ENCODE measurements at regions not wholly inside any gene's neighbourhood (a gene's known extent, or its start where the extent isn't known, plus 50 kb on each side); places are given as distances from the start of the nearest gene placed in this dataset.
A peak's percentile ranks its signal among the peaks of the same experiment; 100 is the strongest.

DNA sequence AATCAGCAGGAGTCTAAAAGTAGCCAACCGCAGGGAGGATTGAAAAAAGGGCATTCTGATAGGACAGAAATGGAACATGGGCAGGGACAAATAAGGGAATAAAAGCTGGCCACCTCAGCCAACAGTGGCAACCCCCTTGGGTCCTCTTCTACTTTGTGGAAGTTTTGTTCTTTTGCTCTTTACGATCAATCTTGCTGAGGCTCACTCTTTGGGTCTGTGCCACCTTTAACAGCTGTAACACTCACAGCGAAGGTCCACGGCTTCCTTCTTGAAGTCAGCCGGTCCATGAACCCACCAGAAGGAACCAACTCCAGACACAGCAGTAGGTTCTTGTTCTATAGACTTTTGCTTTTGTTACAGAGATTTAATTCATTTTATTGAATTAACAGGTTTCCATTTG is 285.4 kb upstream of the CDH20 start:
- no peak for DNase-seq (ENCODE audit: low read depth in 4 of 4, low spot score in 3 of 4)

DNA sequence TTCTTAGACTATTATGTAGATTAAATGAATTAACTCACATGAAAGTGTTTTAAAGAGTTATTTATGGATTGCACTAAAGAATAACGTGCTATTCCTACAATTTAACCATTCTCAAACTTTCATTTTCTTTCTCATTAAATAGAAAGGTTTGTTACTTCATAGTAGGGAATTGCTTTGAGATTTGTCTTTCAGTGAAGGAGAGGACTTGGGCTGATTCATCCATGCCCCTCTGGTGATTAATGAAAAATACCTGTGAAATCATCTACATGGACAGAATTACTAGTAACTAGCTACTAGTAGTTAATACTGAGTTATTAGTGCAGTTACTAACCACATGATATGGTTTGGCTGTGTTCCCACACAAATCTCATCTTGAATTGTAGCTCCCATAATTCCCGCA is 275.8 kb upstream of the CDH20 start:
- DNase-seq (ENCODE audit: low read depth in 4 of 4, low spot score in 3 of 4), result no peak

DNA sequence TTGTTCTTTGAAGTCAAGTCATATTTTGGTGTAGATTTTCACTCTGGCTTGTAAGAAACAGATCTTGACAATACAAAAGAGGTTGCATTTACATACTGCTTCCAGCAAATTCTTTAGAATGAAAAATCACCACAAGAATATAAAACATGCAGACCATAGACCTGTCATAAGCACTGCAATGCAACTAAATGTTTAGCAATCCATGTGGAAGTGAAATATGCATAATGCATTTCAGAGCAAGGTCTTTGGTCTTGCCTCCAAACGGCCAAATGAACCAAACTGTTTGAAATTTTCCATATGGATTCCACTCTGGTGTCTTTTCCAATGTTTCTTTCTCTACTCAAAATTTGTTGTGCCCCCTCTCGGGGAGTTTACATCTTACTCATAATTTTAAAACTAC is 271.0 kb upstream of the CDH20 start:
- no peak for DNase-seq (ENCODE audit: low read depth in 4 of 4, low spot score in 3 of 4)

DNA sequence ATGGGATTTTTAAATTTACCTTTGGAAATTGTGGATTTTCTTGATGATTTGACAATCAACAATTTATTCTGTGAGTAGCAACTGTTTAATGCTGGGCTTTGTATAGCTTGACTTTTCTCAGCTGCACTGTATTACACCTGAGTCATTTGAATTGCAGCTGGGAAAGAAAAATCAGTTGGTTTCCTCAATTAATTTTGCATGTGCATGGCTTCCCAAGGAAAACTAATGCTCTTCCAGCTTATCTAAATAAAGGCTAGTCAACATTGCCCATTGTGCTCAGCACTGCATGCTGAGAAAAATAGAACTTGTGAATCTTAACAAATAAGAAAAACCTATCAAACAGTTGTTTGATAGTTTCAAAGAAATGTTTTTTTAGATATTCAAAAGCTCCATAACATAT is 268.3 kb upstream of the CDH20 start:
- DNase-seq (ENCODE audit: low read depth in 4 of 4, low spot score in 3 of 4), result no peak

DNA sequence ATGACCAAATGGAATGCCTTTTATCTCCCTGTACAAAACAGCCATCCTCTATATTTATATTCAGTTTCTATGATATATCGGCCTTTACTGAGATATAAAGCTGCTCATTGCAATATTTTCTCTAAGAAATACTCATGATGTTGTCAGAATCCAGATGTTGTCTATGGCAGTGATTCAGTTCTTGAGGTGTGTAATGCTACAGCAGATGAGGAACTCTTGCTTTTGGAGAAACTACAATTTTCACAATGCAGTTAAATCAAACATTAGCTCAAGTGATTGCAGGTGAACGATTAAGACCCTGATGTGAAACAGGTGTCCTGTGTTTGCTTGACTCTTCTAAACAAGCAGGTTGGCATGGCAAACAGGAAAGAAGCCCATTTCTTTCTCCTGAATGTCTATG is 256.2 kb upstream of the CDH20 start:
- DNase-seq (ENCODE audit: low read depth in 4 of 4, low spot score in 3 of 4), result no peak

DNA sequence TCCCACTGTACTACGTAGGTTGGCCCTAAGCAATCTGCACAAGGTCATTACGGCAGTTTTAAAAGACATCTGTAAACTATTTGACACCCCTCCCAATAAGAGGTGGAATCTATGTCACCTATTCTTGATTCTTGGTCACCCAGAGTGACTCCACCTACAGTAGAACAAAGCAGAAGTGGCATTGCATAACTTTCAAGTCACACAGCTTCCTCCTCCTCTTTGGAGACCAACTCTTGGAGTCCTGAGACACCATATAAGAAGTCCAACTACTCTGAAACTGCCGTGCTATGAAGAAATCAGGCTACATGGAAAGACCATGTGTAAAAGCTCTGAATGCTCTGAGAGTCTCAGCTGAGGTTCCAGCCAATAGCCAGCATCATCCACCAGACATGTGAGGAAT is 253.5 kb upstream of the CDH20 start:
- DNase-seq (ENCODE audit: low read depth in 4 of 4, low spot score in 3 of 4), result no peak

DNA sequence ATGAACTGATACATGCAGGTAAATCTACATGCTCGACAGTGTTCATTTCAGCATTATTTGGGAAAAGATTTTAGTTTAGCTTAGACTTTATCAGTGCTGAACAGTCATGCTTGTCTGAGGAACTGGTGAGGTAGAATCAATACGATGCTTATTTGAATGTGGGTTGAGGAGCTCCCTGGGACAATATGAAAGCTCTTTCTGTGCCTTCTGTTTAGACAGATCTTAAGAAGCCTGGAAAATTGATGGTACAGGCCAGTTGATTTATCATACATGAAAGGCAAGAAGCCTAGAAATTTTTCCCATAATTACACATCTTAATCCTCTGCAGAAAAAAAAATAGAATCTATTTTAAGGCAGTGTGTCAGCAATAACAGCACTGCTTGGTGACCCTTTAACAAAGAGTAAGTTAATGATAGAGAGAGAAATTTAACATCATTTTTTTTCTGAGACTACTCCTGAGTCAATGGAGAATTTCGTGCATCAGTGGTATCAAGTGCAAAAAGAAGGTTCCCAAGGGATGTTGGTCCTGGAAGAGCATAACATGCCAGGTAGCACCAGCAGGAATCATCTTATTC is 252.2 kb upstream of the CDH20 start:
- no peak for DNase-seq (ENCODE audit: low read depth in 4 of 4, low spot score in 3 of 4)

DNA sequence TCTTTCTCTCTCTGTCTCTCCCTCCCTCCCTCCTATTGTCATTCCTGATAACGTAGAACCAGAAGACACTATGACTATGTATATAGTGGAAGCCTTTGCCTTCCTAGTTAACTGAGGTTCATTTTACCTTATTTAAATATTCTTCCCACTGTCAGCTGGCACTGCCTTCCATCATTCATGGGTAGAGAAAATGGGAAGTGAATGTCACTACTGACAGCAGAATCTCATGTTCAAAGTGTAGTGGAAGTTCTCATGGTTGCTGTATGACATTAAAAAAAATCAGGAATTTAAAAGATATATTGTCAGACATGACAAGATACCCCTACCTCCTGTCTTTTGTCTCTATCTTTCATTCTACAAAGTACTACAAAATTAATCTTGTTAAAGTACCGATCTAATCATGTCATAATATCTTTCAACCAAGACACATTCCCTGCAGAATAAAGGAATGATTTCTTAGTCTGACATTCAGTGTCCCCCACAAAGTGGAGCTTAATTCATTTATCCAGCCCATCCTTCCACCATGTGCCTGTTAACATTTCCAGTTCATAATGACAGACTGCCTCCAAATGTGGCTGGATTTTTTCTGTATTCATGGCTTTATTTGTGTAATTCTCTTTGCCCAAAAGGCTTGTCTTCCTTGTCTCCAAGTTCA is 250.1 kb upstream of the CDH20 start:
- no peak for DNase-seq (ENCODE audit: low read depth in 4 of 4, low spot score in 3 of 4)

DNA sequence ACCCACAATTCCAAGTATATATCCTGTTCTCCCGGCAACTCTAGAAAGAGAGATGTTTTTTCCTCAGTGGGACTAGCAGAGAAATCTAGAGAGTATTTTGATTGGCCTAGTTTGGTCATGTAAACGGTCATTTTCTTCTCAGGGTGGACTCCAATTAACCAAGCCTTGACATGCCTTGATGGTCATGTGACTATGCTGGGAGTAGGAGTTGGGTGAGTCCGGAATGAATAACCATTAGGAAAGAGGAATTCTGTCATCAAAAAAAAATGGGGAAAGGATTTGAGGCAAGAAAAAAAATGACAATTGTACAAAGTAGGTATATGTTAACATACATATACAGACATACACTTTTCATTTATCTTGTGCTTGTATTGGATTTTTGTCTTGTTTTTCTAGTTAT is 248.2 kb upstream of the CDH20 start:
- DNase-seq (ENCODE audit: low read depth in 4 of 4, low spot score in 3 of 4), result no peak

DNA sequence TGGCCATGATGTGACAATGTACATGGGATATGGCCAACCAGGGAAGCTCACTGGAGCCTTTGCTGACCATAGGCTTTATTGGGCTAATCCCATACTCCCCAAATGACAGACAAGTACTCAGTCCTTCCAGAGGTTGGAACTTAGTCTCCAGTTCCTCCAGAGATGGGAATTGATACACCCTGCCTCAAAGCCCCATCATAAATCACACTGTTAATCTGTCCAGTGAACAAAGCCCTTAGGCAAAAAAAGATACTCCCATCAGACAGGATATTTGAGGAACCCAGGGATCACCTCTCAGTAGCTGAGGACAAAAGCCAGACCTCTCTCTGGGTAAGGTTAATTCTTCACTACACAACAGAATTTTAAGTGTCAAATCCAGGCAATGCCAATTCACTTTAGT is 247.5 kb upstream of the CDH20 start:
- DNase-seq (ENCODE audit: low read depth in 4 of 4, low spot score in 3 of 4), result peak in 1 of 4 donors; percentile 19

DNA sequence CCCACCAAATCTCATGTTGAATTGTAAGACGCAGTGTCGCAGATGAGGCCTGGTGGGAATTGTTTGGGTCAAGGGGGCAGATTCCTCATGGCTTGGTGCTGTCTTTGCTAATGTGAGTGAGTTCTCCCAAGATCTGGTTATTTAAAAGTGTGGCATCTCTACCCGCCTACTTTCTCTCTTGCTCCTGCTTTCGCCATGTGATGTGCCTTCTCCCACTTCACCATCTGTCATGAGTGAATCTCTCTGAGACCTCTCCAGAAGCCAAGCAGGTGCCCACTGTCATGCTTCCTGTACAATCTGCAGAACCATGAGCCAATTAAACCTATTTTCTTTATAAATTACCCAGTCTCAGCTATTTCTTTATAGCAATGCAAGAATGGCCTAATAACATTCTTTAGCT is 246.6 kb upstream of the CDH20 start:
- no peak for DNase-seq (ENCODE audit: low read depth in 4 of 4, low spot score in 3 of 4)

DNA sequence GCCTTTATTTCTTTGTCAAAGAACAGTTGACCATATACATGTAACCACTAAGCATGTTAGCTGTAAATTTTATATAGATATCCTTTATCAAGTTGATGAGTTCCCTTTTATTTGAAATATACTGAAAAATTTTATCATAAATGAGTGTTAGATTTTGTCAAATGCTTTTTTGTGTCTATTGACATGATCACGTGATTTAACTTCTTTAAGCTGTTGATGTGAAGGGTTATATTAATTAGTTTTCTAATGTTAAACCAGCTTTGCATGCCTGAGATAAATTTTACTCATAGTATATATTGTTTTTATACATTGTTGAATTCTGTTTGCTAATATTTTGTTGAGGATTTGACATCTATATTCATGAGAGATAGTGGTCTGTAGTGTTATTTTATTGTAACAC is 241.9 kb upstream of the CDH20 start:
- DNase-seq (ENCODE audit: low read depth in 4 of 4, low spot score in 3 of 4), result no peak

DNA sequence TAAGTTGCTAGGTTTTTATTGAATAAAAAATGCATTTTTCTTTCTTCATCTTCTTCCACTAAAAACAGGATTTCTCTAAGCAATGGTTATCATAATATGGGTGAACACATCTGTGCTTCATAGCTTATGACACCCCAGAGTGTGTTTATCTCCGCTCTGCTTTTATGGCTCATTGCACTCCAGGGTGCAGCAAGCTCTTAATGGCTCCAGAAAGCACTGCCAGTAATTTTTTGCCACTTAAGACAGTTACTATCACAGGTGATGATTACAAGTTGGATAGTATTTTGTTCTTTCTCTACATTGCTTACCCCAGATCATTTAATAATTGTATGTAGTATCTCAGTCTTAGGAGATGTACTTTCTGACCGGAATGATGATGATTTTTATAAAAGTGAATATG is 239.3 kb upstream of the CDH20 start:
- no peak for DNase-seq (ENCODE audit: low read depth in 4 of 4, low spot score in 3 of 4)

DNA sequence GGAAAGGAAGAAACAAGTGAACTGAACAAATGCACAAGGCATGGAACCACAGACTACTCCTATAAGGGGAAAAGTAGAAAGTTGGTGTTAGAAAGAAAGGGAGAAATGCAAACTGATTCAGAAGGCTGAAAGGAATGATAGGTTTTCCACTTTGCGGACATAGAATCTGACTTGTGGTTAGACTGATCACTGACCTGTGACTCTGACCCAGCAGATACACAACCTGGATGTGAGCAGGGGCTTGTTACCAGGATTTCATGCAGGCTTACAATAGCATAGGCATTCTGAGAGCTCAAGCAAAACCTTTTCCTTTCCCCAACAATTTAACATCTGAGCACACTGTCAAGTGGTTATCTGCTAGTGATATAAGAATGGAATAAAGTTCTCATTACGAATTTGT is 237.0 kb upstream of the CDH20 start:
- no peak for DNase-seq (ENCODE audit: low read depth in 4 of 4, low spot score in 3 of 4)

DNA sequence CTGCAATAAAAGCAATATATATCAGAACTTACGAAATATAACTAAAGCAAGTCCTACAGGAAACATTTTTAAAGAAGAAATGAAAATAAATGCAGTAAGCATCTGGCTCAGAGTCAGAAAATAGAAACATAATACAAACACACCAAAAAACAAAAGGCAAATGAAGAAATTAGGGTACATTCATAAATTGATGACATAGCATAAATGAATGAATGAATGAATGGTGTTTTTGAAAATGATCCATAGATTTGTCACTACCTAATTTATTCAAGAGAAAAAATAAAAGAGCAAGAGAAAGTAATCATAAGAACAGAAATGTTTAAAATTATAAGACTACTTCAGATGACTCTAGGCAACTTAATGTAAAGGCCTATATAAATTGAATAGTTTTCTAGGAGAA is 226.1 kb upstream of the CDH20 start:
- DNase-seq (ENCODE audit: low read depth in 4 of 4, low spot score in 3 of 4), result no peak

DNA sequence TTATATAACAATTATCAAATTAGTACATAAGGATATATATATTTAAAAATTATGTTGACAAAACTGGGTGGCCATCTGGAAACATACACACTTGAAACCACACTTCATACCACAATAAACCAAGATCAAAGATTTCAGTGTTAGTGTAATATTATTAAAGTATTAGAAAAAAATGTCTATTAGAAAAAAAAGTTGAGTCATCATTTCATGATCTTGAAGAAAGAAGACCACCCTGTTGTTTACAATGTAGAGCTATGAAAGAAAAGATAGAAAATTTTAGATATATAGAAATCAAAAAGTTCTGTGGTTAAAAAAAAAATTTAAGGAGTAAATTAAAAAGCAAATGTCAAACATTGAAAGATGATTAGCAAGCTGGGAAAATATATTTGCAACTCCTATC is 224.5 kb upstream of the CDH20 start:
- DNase-seq (ENCODE audit: low read depth in 4 of 4, low spot score in 3 of 4), result no peak

DNA sequence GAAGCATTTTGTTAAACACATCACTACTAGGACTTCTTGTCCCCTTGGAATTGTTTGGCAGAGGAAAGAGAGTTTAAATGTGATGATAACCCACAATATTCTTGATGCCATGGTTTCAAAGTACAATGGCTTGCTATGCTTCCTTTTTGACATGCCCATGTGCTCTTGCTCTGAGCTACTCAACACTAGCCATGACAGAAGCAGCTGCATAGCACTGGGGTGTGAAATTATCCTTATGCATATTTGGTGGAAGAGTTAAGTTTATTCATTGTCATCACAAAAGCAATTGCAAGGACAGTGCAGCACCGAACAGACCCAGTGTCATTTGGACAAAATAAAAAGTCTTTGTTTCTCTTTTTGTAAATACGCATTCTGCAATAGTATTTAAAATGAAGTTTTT is 209.9 kb upstream of the CDH20 start:
- DNase-seq (ENCODE audit: low read depth in 4 of 4, low spot score in 3 of 4), result no peak

DNA sequence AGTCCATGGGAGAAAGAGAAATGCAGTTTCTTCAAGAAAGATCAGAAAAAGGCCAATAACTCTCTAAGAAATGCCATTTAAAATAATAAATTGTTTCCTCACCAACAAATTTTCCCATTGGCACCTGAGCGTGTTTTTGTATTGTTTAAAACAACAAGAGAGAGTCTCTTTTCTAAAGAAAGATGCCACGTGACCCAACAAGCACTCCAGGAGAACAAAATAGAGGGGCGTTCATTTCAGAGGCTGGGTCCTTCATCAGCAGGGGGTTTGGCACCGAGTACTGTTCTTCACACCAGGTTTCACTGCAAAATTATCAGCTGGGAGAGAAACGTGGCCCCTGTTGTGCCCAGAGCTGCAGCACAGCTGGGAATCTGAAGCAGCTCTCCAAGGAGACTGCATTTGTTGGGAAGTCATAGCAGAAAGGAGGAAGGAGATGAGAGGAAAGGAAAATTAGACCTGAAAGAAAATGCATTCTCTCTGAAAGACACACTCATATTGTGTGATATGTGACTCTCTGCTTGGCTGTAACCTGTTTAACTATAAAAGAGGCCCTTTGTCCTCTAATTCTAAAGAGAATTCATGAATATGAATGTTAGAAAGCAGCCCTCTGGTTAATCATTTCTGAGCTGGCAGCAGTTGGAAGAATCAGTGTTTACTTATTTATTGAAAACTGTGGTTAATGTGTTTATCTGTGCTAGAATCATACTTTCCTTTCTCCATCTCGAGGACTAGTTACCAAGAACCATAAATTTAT is 205.3 kb upstream of the CDH20 start:
- DNase-seq (ENCODE audit: low read depth in 4 of 4, low spot score in 3 of 4), result peak in 1 of 4 donors; percentile 10

DNA sequence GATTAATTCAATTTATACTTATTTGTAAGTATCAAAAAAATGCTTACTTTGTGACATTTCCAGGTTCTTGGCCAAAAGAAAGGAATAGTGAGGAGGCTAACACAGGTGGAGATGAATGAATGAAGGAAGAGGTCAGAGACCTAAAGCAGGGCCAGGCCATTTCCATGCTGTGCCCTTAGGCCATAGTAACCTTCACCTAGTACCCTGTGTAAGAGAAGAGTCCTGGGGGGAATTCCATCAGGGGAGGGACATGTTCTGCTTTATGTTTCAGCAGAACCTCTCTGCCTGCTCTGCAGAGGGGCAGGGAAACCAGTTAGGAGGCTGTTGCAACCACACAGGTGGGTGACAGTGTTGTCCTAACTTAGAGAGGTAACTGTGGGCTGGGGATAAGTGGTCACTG is 204.2 kb upstream of the CDH20 start:
- DNase-seq (ENCODE audit: low read depth in 4 of 4, low spot score in 3 of 4), result no peak

DNA sequence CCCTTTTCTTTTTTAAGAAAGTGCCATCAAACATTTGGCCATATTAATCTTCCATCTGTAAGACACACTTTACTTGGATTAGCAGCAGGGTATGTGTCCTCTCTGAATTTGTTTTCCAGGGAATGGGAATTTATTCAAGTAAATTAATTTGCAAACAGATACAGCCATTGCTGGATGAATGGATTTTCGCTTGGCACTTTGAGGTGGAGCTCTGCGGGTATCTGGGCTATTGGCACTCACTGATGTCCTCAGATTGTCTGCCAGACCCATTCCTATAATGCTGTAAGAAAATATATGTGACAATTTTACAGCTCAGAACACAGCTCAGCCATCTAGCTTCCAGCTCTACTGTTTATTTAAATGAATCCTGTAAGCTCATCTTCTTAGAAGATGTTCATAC is 201.2 kb upstream of the CDH20 start:
- DNase-seq (ENCODE audit: low read depth in 4 of 4, low spot score in 3 of 4), result no peak

DNA sequence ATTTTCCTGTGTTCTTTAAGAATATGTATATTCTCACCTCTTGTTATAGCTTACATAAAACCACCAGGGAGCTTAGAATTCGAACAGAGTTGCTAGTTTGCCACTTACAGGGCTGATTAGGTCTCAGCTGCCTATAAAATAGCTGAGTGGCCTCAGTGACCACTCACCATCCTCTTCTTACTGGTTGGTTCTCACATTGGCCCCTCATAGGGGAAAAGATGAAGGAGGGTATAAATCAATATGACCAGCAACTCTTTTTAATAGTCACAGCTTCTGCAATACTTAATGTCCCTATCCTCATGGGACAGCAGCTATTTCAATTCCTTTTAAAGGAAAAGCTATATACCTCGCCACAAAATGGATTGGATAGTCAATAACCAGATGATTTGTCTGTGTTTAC is 199.4 kb upstream of the CDH20 start:
- no peak for DNase-seq (ENCODE audit: low read depth in 4 of 4, low spot score in 3 of 4)

DNA sequence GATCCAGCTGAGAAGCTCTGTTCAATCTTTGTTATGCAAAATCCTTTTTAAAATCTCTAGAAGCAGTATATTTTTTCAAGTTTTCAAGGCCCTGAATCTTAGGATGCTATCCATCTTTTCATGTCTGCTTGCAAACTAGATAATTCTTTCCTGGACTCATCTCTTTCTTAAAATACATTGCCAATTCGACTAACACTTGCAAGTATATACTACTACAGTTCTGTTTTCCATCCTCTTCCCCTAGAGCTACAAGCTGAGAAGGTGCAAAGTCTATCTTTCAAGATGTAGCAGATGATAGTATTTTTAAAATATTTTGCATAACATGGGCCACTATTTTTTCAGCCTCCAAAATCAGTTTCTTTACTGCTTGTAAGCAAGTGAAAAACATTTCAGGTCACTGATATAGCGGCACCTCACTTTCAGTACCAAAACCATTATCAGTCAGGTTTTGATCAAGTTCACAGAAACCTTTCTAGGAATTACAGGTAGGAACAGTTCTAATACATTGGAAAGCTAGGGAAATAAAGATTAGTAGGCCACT is 196.4 kb upstream of the CDH20 start:
- DNase-seq (ENCODE audit: low read depth in 4 of 4, low spot score in 3 of 4), result no peak
